HG02943 (cell line): ENCODE measurements at regions not wholly inside any gene's neighbourhood (a gene's known extent, or its start where the extent isn't known, plus 50 kb on each side); places are given as distances from the start of the nearest gene placed in this dataset.
"Not testable (repeated sequence)": the region's sequence is repeated elsewhere in the genome, so short reads cannot be mapped to it uniquely, and the experiment has no call there.

ENCODE experiments used
- ATAC-seq: cut with Tn5 transposase; IDR thresholded peaks from one replicate; pipeline ENCODE4 v1.9.1; 2021; ENCODE audit warnings: mild to moderate bottlenecking, low read depth, moderate library complexity; ENCODE audit not compliant: unreplicated experiment

DNA sequence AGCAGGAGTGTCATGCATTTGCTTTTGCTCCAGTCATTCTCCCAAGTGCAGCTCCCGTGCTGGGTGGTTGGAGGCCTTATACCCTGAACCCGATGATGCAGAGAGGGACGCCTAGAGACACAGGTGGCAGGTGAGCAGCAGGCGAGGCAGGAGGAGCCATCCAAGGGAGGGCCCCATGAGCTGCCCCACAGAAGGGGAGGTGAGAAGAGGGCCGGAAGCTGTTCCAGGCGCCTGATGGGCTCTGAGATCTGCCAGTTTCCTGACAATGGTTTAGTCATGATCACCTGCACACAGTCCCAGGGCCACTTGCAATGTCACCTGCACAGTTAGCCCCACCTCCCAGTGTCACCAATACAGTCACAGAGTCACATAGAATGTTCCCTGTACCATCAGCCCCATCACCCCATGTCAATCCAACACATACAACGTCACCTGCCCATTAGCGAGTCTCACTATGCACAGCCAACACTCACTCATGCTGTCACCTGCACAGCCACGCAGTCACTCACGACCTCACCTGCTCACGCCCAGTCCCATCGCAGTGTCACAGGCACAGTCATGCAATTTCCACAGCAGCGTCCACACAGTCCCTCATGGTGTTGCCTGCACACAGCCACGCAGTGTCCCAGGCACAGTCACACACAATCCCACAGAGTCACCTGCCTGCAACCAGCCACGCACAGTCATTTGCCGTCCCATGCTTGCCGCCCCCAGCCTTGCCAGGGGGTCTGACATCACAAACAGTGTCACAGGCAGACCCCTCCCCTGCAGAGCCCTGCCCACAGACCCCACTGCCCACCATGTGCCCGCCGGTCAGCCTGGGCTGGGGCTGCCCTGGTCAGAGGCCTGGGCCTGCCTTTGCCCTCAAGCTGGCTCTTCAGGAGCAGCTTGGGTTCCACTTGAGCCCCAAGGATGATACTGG, 113.4 kb downstream of the LHX2 start:
- ATAC-seq, result no peak

DNA sequence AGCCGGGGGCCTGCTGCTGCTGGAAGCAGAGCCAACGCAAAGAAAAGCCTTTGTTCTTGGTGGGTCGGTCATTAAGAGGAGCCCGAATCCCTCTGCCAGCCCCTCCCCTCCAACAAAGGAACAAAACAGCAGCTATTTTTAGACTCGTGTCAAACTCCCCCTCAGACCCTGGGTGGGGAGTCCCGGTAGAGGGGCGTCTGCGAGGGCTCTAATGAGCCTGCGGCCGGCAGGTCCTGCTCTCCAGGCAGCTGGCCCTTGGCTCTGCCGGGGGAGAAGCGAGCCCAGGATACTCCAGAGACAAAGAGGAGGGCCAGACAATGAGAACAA, 114.0 kb downstream of the LHX2 start:
- no peak for ATAC-seq

DNA sequence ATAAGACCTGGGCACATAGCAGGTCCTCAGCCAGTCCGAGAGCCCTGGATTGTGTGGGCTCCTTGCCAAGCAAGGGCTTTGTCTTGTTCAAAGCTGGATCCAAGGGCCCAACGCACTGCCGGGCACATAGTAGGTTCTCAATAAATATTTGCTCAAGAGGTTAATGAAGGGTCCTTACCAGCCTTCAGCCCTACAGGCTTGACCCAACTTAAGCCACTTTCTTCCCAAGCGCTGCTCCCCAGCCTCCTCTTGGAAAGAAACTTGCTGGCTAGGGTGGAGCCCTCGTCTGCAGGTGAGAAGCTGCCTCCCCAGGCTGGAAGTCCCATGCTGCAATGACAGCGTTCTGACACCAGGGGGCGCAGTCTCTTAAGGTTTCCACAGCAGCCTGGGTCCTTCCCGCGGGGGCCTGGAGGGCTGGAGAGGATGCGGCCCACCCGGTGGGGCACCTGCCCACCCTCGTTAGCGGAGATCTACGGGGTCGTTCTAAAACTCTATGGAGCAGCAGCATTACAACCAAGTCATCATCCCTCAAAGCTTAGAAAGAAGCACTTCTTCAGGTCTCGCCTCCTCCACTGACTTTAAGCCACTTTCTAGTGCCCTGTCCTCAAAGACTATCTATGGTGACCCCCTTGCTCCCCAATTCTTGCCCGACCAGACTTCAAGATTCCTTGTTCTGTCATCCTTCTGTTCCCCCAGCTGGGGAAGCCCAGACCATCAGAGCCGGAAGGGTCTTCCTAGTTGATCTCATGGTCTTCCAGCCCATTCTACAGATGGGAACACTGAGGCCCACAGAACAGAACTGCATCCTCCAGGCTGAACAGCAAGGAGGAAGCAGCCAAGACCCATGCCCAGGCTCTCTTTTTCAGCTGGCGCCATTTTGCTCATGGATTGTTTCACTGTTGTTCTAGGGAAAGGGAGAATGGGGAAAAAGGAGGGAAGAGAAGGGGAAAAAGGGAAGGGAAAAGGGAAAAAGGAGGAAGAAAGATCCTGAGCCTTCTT, 115.4 kb downstream of the LHX2 start:
- ATAC-seq, result no peak

DNA sequence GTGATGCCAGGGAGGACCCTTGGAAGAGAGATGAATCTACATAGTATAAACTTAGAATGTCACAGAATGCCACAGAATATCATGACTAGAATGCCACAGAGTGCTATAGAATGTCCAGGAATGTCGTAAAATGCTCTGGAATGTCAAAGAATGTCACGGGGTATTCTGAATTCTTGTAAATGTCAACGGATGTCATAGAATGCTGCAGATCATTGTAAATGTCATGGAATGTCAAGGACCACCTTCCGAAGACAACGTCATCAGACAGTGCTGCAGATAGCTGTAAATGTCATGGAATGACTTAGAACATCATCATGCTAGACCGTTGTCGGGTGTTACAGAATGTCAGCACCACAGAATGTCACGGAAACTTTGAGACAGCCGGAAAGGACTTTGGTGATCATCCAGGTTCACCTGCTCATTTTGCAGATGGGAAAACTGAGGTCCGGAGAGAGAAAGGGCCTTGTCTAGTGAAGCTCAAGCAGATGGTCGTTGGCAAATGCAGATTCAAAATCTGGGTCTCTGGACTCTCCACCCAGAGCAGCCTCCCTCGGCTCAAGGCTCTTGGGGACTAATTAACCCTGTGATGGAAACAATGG, 117.1 kb downstream of the LHX2 start:
- no peak for ATAC-seq

DNA sequence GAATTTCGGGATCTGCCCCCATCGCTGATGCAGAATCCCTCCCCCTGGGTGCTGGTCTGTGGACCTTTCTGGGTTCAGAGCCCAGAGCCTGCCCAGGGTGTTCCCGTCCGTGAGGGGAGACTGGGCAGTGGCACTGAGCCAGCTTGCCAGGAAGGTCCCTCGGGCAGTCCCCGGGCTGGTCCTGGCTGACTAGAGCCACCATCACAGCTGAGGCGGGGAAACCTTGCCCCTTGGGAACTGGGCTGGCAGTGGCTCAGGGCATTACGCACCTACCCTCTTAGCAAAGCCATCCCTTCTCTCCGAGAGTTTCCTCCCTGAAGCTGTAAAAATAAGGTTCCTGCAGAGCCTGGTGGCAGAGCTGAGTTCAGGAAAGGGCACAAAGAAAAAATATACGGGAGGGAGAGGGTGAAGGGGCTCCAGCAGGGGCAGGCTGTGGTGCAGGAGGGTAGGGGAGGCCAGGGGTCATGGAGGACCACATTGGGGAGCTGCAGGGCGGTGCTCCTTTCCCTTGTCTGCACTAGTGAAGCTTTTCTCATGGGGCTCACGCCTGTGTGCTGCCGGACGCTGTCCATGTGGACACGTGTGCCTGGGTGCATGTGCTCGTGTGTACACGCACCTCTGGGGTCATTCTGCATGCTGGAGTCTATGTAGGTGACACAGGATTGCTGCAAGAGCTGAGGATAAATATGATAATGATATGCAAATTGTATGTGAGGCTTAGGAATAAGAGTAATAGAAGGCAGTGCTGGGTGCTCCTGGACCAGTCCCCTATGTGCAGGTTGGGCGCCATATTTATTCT, 118.9 kb downstream of the LHX2 start:
- ATAC-seq, result no peak

DNA sequence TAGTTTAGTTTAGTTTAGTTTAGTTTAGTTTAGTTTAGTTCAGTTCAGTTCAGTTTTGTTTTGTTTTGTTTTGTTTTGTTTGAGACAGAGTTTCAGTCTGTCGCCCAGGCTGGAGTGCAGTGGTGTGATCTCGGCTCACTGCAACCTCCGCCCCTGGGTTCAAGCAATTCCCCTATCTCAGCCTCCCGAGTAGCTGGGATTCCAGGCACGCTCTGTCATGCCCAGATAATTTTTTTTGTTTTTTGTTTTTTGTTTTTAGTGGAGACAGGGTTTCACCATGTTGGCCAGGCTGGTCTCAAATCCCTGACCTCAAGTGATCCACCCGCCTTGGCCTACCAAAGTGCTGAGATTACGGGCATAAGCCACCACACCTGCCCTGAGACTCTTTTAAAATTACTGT, 120.0 kb downstream of the LHX2 start:
- ATAC-seq, result not testable (repeated sequence)

DNA sequence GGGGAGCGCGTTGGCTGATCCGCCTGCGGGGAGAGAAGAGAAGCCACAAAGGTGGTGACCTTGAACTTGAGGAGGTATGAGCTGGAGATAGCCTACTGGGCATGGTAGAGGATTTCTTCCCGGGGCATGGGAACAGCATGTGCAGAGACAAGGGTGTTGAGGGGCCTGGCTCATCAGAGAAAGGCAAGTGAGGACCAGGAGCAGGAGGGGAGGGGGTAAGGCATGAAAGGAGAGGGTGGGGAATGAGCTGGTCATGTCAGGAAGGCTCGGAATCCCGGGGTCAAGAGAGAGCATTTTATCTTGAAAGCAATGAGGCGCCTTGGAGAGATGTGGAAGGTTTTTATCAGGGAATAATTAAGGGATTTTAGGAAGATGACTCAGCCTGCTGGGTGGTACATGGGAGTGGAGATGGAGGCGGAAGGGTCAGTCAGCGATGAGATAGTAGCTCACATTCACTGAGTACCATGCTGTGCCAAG, 121.1 kb downstream of the LHX2 start:
- no peak for ATAC-seq

DNA sequence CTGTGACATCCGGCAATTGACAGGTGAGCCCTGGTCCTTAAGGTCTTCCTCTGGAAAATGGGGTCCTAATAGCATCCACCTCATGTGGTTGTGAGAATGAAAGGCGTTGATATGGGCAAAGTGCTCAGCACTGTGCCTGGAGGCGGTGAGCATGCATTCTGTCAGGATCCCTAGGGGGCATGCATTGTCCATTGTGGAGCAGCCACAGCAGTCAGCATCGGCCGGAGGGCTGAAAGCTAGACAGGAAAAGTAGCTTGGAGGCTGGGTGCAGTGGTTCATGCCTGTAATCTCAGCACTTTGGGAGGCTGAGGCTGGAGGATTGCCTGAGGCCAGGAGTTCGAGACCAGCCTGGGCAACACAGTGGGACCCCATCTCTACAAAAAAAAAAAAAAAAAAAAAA, 122.2 kb downstream of the LHX2 start:
- ATAC-seq, result no peak

DNA sequence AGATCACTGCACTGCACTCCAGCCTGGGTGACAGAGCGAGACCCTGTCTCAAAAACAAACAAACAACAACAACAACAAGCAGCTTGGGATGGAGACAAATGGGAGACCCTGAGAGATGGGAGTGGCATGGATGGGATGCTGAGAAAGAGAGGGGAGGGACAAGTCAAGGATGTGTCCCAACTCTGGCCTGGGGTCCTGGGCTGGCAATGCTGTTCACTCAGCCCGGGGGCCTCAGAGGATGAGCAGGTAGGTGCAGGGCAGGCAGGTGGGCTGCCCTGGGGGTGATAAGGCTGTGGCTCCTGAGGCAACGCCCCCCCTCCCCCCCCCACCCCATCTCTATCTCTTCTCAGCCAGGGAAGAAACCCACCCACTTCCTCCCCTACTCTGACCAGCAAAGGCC, 123.0 kb downstream of the LHX2 start:
- no peak for ATAC-seq

DNA sequence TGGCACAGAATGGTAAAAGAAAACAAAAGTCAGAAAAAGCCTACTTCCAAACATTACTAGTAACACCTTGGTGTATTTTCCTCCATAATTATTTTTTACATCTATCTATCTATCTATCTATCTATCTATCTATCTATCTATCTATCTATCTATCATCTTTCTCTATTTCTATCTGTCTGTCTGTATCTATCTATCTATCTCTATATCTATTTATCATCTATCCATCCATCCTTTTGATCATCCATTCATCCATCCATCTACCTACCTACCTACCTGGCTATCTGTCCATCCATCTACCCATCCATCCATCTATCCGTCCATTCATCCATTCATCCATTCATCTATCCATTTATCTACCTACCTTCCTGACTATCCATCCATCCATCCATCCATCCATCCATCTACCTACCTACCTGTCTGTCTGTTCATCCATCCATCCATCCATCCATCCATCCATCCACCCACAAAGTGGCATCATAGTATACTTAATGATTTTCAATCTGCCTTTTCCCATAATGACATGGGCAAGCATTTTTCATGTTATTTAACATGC, 121.9 kb upstream of the NEK6 start:
- ATAC-seq, result no peak

DNA sequence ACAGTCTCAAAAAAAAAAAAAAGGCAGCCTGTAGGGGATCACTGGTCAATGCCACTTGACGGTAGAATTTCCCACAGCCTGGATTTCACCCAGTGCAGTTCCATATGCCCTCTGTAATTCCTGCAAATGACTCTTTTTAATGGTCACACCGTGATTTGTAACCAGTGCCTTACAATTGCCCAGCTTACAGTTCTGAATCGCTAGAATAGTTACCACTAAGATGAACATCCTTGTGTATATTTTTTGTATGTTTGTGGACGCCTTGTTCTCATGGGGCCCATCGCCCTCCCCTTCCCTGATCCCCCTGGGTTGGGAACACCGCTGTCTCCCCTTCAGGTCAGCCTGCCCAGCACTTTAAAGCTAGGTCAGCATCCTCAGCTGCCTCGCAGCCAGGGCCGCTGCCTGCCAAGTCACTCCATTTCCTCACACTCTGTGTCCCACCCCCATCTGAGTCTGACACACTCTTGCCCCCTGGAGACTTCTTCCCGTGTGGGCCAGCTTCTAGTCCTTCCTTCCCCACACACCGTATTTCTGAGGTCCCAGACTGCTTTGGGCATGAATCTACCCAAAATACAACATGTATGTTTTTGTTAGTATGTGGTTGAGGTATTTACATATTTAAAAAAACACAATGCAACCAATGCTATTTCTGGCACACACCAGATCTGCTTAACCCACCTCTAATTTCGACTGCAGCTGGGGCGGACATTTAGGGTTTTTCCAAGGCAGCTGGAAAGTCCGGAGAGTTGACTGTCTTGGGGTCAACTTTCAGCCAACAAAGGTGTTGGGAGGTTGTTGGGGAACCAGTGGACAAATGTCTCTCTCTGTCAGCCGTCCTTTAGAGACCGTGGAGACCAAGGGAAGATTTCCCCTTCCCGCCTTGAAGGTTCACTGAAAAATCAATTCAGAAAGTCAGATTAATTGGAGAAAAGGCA, 120.5 kb upstream of the NEK6 start:
- peak; percentile 70 for ATAC-seq

DNA sequence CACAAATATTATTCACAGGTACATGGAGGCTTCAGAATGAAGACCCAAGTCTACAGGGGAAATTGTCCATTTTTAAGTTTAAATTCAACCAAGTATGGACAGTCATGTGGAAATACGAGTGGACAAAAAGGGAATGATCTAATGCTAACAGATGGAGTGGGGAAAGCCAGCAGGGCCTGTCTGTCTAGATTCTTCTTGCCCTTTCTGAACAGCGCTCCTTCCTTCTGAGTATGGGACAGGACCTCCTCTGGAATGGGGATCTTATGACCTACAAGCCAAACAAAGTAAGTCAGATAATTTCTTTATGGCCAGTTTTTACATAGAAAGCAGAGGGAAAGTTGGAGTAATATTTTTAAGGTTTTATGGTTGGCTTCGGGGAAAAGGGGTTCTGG, 119.8 kb upstream of the NEK6 start:
- ATAC-seq, result no peak

DNA sequence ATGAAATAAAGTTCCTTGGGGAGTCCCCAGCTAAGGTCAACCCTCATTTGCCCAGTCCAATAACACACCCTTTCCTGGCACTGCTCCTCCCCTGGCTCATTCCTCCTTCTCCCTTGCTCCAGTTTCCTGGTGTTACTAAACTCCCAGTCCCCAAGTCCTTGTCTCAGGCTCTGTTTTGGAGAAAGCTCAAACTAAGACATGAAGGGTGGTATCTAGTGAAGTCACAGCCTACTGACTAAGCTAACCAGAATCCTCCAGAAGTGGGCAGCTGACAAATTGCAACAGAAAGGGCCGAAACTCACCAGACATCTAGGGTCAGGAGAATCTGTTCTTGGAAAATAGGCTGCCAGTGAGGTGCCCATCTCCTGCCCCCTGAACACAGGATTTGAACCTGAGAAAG, 118.7 kb upstream of the NEK6 start:
- ATAC-seq, result no peak

DNA sequence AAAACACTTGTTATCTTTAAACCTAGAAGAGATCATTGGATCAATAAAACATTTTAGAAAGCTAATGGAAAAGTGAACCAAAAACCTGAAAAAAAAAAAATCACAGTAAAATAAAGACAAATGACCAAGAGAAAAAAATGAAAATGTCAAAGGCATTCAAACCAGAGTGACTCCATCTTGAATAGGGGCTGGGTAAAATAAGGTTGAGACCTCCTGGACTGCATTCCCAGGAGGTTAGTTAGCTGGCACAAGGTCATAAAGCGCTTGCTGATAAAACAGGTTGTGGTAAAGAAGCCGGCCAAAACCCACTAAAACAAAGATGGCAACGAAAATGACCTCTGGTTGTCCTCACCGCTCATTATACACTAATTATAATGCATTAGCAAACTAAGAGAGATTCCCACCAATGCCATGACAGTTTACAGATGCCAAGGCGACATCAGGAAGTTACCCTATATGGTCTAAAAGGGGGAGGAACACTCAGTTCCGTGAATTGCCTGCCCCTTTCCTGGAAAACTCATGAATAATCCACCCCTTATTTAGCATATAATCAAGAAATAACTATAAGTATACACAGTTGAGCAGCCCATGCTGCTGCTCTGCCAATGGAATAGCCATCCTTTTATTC, 116.7 kb upstream of the NEK6 start:
- ATAC-seq, result no peak

DNA sequence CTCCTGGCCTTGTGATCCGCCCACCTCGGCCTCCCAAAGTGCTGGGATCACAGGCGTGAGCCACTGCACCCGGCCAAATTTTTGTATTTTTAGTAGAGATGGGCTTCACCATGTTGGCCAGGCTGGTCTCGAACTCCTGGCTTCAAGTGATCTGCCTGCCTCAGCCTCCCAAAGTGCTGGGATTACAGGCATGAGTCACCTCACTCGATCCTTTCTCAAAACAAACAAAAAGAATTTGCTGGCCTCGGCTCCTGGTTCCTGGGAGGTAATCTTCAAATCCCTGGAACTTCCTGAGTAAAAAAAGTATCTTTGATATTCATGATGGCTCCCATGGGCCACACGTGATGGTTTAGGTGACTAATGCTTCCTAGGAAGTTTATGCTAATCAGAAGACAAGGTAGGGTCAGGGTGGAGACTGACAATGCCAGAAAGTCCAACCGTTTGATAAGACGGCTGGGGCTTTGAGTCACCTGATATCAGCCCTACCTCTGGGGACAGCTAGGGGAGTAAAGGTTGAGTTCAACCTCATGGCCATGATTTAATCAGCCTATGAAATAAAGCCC, 113.1 kb upstream of the NEK6 start:
- ATAC-seq, result not testable (repeated sequence)

DNA sequence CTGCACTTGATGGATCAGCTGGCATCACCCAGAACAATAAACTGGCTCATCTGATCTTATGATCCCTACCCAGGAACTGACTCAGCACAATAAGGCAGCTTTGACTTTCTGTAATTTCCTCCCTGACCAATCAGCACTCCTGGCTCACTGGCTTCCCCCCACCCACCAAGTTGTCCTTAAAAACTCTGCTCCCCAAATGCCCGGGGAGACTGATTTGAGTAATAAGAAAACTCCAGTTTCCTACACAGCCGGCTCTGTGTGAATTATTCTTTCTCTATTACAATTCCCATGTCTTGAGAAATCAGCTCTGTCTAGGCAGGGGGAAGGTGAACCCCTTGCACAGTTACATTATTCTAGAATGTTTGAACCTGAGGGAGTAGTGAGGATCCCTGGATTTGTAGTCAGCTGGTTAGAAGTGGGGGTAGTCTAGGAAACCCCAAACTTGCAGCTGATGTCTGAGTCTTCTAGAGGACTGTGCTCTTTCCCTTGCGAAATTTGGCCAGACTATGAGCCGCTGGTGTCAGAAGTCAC, 111.7 kb upstream of the NEK6 start:
- no peak for ATAC-seq

DNA sequence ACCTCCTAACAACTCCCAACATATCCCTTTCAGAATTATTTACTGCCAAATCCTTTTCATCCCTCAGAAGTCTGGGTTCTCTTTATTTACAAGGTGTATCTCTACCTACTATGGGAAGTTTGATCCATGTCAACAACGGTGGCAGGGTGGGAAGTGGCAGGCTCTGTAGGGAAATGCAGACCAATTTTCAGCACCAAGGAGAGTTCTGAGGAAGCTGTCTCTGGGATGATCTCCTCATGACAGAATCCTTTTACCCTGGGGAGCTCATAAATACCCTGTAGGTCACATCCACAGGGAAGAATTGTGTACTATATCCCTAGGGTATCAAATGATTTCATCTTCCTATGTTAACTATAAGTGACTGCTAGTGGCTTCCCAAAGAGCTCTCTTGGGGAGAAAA, 107.8 kb upstream of the NEK6 start:
- ATAC-seq, result no peak

DNA sequence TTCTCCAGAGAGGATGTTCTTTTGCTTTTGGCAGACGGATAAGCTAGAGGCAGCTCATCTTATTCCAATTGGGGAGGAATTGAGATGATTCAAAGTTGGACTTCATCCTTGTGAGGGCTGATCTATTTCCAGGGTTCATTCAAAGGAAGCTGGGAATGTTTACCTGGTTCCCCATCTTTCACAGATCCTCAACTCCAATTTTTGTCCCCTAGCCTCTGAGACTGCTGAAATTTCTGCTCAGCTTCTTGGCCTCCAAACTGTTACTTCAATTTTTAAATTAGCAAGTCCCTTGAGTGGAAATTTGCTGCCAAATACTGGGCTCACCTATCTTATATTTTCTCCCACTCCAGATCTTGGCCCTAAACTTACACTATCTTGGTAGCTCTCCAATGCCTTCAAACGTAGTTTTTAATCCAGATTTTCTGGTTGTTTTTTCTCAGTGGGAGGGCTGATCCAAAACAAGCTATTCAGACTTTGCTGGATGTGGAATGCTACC, 93.9 kb upstream of the NEK6 start:
- ATAC-seq, result no peak
